IMR-90 (cell line): ENCODE measurements at regions not wholly inside any gene's neighbourhood (a gene's known extent, or its start where the extent isn't known, plus 50 kb on each side); places are given as distances from the start of the nearest gene placed in this dataset.

Experiments used
- ATAC-seq: fragments of 200-7000 bp; cut with Tn5 transposase; 2 replicates; pipeline ENCODE4 v1.9.1; 2020; ENCODE audit warnings: low read depth, mild to moderate bottlenecking, moderate library complexity
- BruUV-seq: library from RNA; stranded (reverse); fragments of 400-500 nt; replicated peaks from 2 replicates; lab custom pipeline; 2021; lab: Mats Ljungman, UMichigan
- CTCF ChIA-PET: fragments of 300-600 bp; formaldehyde crosslinking; extraction: SDS; loops from one replicate; lab custom pipeline; 2021; ENCODE audit warnings: antibody characterized with exemption; lab: Yijun Ruan, JAX
- POLR2A ChIA-PET: fragments of 300-600 bp; sonication (Branson Sonifier 250); formaldehyde crosslinking; loops from one replicate; lab custom pipeline; 2022; ENCODE audit warnings: antibody characterized with exemption; ENCODE audit not compliant: unreplicated experiment; lab: Charles Lee
- DNase-seq: peaks from one replicate; pipeline ENCODE4 v3.0.0; 2013
- H2AFZ ChIP-seq: replicated peaks from 2 replicates; pipeline ENCODE3; 2013; ENCODE audit warnings: low read length, mild to moderate bottlenecking; ENCODE audit not compliant: poor library complexity
- H2AK5ac ChIP-seq: 2 replicates; pipeline ENCODE4 v1.6.1; 2013; ENCODE audit warnings: low read depth, low read length, inconsistent platforms
- H2AK9ac ChIP-seq: replicated peaks from 2 replicates; pipeline ENCODE3; 2013; ENCODE audit warnings: mild to moderate bottlenecking, low read depth, low read length, moderate library complexity; ENCODE audit not compliant: poor library complexity
- H2BK120ac ChIP-seq: 2 replicates; pipeline ENCODE4 v1.6.1; 2013; ENCODE audit warnings: low read depth, low read length, inconsistent platforms
- H2BK15ac ChIP-seq: 3 replicates; pipeline ENCODE4 v1.6.1; 2013; ENCODE audit warnings: low read depth, low read length, inconsistent platforms
- H2BK20ac ChIP-seq: 2 replicates; pipeline ENCODE4 v1.6.1; 2013; ENCODE audit warnings: low read depth, mild to moderate bottlenecking, inconsistent platforms, low read length, moderate library complexity
- H2BK5ac ChIP-seq: 2 replicates; pipeline ENCODE4 v1.6.1; 2013; ENCODE audit warnings: mild to moderate bottlenecking, low read depth, low read length, inconsistent platforms; ENCODE audit not compliant: poor library complexity, severe bottlenecking
- H3K14ac ChIP-seq: replicated peaks from 2 replicates; pipeline ENCODE4 v1.6.1; 2013; ENCODE audit warnings: low read depth, low read length, inconsistent platforms
- H3K18ac ChIP-seq: 2 replicates; pipeline ENCODE4 v1.6.1; 2013; ENCODE audit warnings: low read depth, low read length, control low read depth
- H3K23ac ChIP-seq: 2 replicates; pipeline ENCODE4 v1.6.1; 2013; ENCODE audit warnings: low read depth, low read length, inconsistent platforms
- H3K27ac ChIP-seq: 2 replicates; pipeline ENCODE4 v1.5.1; 2013; ENCODE audit warnings: mild to moderate bottlenecking, control low read depth, low read length; ENCODE audit not compliant: insufficient read depth
- H3K27me3 ChIP-seq: 2 replicates; pipeline ENCODE4 v1.6.1; 2013; ENCODE audit warnings: low read length; ENCODE audit not compliant: control insufficient read depth, insufficient read depth
- H3K36me3 ChIP-seq: 2 replicates; pipeline ENCODE4 v1.6.1; 2013; ENCODE audit warnings: low read length, mixed read lengths; ENCODE audit not compliant: control insufficient read depth, insufficient read depth
- H3K4ac ChIP-seq: 2 replicates; pipeline ENCODE4 v1.6.1; 2013; ENCODE audit warnings: low read depth, low read length, inconsistent platforms
- H3K4me1 ChIP-seq: 2 replicates; pipeline ENCODE4 v1.6.1; 2013; ENCODE audit warnings: low read length, mixed read lengths; ENCODE audit not compliant: control insufficient read depth, insufficient read depth
- H3K4me2 ChIP-seq: 2 replicates; pipeline ENCODE4 v1.6.1; 2013; ENCODE audit warnings: low read depth, mild to moderate bottlenecking, control low read depth, low read length, moderate library complexity
- H3K4me3 ChIP-seq: 2 replicates; pipeline ENCODE4 v1.5.1; 2013; ENCODE audit warnings: low read depth, mild to moderate bottlenecking, control low read depth, low read length, moderate library complexity; ENCODE audit not compliant: insufficient read depth
- H3K56ac ChIP-seq: 2 replicates; pipeline ENCODE4 v1.6.1; 2013; ENCODE audit warnings: low read length, inconsistent platforms; ENCODE audit not compliant: insufficient read depth; ENCODE audit errors: extremely low read depth
- H3K79me1 ChIP-seq, 2 experiments: 2 replicates each; pipeline ENCODE4 v1.6.1; 2013; ENCODE audit warnings: low read length in 2 of 2, inconsistent platforms in 1 of 2, low read depth in 1 of 2
- H3K9ac ChIP-seq: 2 replicates; pipeline ENCODE4 v1.6.1; 2013; ENCODE audit warnings: low read depth, low read length, control low read depth
- H3K9me1 ChIP-seq: 2 replicates; pipeline ENCODE4 v1.6.1; 2013; ENCODE audit warnings: low read length, inconsistent platforms; ENCODE audit not compliant: insufficient read depth
- H3K9me3 ChIP-seq: 2 replicates; pipeline ENCODE4 v1.6.1; 2013; ENCODE audit warnings: low read length; ENCODE audit not compliant: control insufficient read depth, insufficient read depth
- H4K20me1 ChIP-seq: 2 replicates; pipeline ENCODE4 v1.6.1; 2013; ENCODE audit warnings: low read length, inconsistent platforms; ENCODE audit not compliant: insufficient read depth
- H4K5ac ChIP-seq: 2 replicates; pipeline ENCODE4 v1.6.1; 2013; ENCODE audit warnings: mild to moderate bottlenecking, low read depth, low read length, control low read depth
- H4K8ac ChIP-seq, 2 experiments: 2 replicates each; pipeline ENCODE4 v1.6.1; 2013; ENCODE audit warnings: low read depth in 2 of 2, low read length in 2 of 2, control low read depth in 1 of 2, inconsistent platforms in 1 of 2
- H4K91ac ChIP-seq: 2 replicates; pipeline ENCODE4 v1.6.1; 2013; ENCODE audit warnings: low read depth, low read length, inconsistent platforms; ENCODE audit not compliant: insufficient read depth
- MXI1 ChIP-seq: IDR thresholded peaks from 2 replicates; pipeline ENCODE4 v1.6.1; 2012; ENCODE audit warnings: low read depth, mild to moderate bottlenecking, low read length, moderate library complexity, borderline replicate concordance
- SMC3 ChIP-seq: fragments of 150-350 bp; IDR thresholded peaks from 2 replicates; pipeline ENCODE4 v1.6.1; 2016; ENCODE audit warnings: low read depth, mild to moderate bottlenecking, antibody characterized with exemption, low read length, moderate library complexity
- WGBS, 2 experiments: methylation state at CpG; one replicate each; pipeline versions ENCODE4 v1.1.5 to v1.1.7; 2013; ENCODE audit warnings: missing lambda C conversion rate in 2 of 2; ENCODE audit not compliant: insufficient read length in 1 of 2; ENCODE audit errors: extremely low coverage in 2 of 2; 5-methylcytosine and 5-hydroxymethylcytosine counted together
- dilution Hi-C: fragments of 300-500 bp; cut with HindIII; formaldehyde crosslinking; loops from one replicate; pipeline ENCODE4 v1.14.3; 2018; ENCODE audit warnings: low sequenced_read_pairs; ENCODE audit not compliant: unreplicated experiment
- in situ Hi-C: fragments of 300-500 bp; cut with MboI; formaldehyde crosslinking; loops from 3 replicates; pipeline ENCODE4 v1.14.3; 2019; ENCODE audit warnings: low sequenced_read_pairs, inconsistent platforms, mixed read lengths
- intact Hi-C: fragments of 100-400 bp; cut with micrococcal nuclease; formaldehyde crosslinking; loops from 2 replicates; pipeline ENCODE4 v1.10.0; 2022

- H3K4me2 ChIP-seq = no peak overlapping the region
- H2AFZ ChIP-seq = no peak overlapping the region
- no peak overlapping the region for H4K5ac ChIP-seq
- no peak overlapping the region for H3K56ac ChIP-seq
- H4K91ac ChIP-seq = no peak overlapping the region
- in situ Hi-C loops = no loop called here
- no peak overlapping the region for H2AK5ac ChIP-seq
- DNase-seq (no peak), ATAC-seq (no peak)
- WGBS, 2 experiments = no CpG with 5 or more reads among the region's 6 CpGs
- H3K27ac ChIP-seq = no peak overlapping the region
- H3K79me1 ChIP-seq = peaks cover 0 to 1% of the 10 kb centered on the region in 2 experiments; a peak in 2 of 4 replicates
- dilution Hi-C loops = no loop called here
- ChIA-PET CTCF (no interaction called here), POLR2A (no interaction called here)
- TF ChIP-seq SMC3 (no peak), MXI1 (no peak)
- no TSS peak for BruUV-seq
- no peak overlapping the region for H3K4ac ChIP-seq
- H3K9ac ChIP-seq = no peak overlapping the region
- no peaks in the 10 kb centered on the region for H4K20me1 ChIP-seq
- H4K8ac ChIP-seq = no peak overlapping the region
- H2BK15ac ChIP-seq = no peak overlapping the region
- no peak overlapping the region for H3K14ac ChIP-seq
- no peak overlapping the region for H2BK120ac ChIP-seq
- H3K18ac ChIP-seq = no peak overlapping the region
- H3K9me3 ChIP-seq = no peaks in the 10 kb centered on the region
- no peaks in the 10 kb centered on the region for H3K27me3 ChIP-seq
- intact Hi-C loops = no loop called here
- H3K23ac ChIP-seq = no peak overlapping the region
- H2AK9ac ChIP-seq = no peak overlapping the region
- no peaks in the 10 kb centered on the region for H3K36me3 ChIP-seq
- H3K4me1 ChIP-seq = peaks cover 2% of the 10 kb centered on the region; the same call in 1 of the 2 replicates
- H2BK5ac ChIP-seq = no peak overlapping the region
- H3K9me1 ChIP-seq = peaks cover under 1% of the 10 kb centered on the region
- no peak overlapping the region for H3K4me3 ChIP-seq
- H2BK20ac ChIP-seq = no peak overlapping the region
Observed at GRCh38 chr16:86080982-86081381, 182.0 kb downstream of the IRF8 start.
